Subcutaneous abdominal adipose tissue (tissue), 5 donors: ENCODE measurements at regions not wholly inside any gene's neighbourhood (a gene's known extent, or its start where the extent isn't known, plus 50 kb on each side); places are given as distances from the start of the nearest gene placed in this dataset.

Source experiments
- H3K27ac ChIP-seq: one replicate; pipeline ENCODE4 v1.7.0; 2013; ENCODE audit warnings: low read depth, mild to moderate bottlenecking, inconsistent platforms, low read length, moderate library complexity
- H3K27me3 ChIP-seq, 5 donors: one replicate each; pipeline ENCODE4 v1.7.0; 2013; ENCODE audit warnings: low read length in 5 of 5, inconsistent platforms in 1 of 5; ENCODE audit not compliant: control insufficient read depth in 5 of 5, insufficient read depth in 4 of 5
- H3K36me3 ChIP-seq, 5 donors: one replicate each; pipeline ENCODE4 v1.7.0; 2013; ENCODE audit warnings: low read length in 5 of 5; ENCODE audit not compliant: control insufficient read depth in 5 of 5, insufficient read depth in 5 of 5
- H3K4me1 ChIP-seq, 5 donors: one replicate each; pipeline ENCODE4 v1.7.0; 2013; ENCODE audit warnings: low read length in 5 of 5, mild to moderate bottlenecking in 3 of 5, moderate library complexity in 1 of 5; ENCODE audit not compliant: control insufficient read depth in 5 of 5, insufficient read depth in 5 of 5
- H3K4me3 ChIP-seq, 5 donors: one replicate each; pipeline ENCODE4 v1.7.0; 2013; ENCODE audit warnings: low read length in 5 of 5, low read depth in 1 of 5
- H3K9ac ChIP-seq, 5 donors: one replicate each; pipeline ENCODE4 v1.7.0; 2013; ENCODE audit warnings: low read length in 5 of 5, mild to moderate bottlenecking in 4 of 5, moderate library complexity in 3 of 5
- H3K9me3 ChIP-seq, 5 donors: one replicate each; pipeline ENCODE4 v1.7.0; 2013; ENCODE audit warnings: low read length in 5 of 5; ENCODE audit not compliant: control insufficient read depth in 5 of 5
- donor health status: healthy.
- donor health status: healthy.
- donor health status: healthy.
- donor health status: healthy.
- donor health status: healthy.

DNA sequence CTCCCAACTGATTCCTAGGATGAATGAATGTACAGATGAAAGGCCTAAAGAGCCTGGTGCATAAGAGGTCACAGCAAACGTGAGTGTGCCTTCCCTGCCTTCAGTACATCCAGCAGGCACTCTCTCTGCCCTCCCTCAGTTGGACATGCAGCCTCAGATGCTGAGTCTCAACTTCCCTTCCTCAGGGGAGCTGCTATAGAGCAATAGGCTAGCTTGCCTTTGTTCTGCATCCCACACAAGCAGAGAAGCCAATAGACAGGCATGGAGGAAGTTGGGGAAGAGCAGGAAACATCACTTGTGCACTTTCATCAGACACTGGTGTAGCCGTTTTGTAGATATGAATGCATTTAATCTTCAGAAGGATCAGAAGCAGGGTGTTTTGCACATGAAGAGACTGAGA is 147.5 kb upstream of the THBS1 start:
- Histone ChIP-seq H3K9me3 (no peaks in the 10 kb centered on the region), H3K27ac (no peak overlapping the region), H3K9ac (no peak overlapping the region), H3K36me3 (no peaks in the 10 kb centered on the region), H3K4me3 (no peak overlapping the region), H3K4me1 (peaks cover 0 to 20% (median 2%) of the 10 kb centered on the region in 5 donors), H3K27me3 (no peaks in the 10 kb centered on the region)

- no peaks in the 10 kb centered on the region for H3K36me3 ChIP-seq
These were observed 146.7 kb upstream of the THBS1 start for GRCh38 chr15:39434163-39434562.

DNA sequence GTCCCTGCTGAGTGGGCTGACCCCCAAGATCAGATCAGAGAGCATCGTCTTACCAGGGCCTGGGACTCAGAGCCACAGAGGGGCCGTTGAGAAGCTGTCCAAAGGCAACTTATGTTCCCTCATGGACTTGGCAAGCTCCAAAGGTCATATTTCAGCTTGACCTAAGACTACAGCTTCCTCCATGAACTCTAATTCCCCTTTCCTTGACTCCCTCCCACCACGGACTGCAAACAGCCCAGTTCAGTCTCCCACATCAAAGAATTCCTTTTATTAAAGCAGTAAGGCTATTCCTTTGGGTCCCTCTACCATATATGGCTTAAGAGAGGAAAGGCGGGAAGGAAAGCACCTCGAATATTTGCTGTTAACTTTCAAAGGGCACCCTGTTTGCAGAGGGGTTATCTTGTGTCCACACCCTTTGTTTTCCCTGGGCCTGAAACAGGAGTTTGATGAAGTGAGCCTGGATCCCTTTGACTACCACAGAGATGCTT is 146.1 kb upstream of the THBS1 start:
- Histone ChIP-seq H3K4me3 (no peak overlapping the region), H3K9me3 (no peaks in the 10 kb centered on the region), H3K27ac (no peak overlapping the region), H3K4me1 (peaks cover 0 to 28% (median 2%) of the 10 kb centered on the region in 5 donors), H3K27me3 (no peaks in the 10 kb centered on the region), H3K36me3 (no peaks in the 10 kb centered on the region), H3K9ac (no peak overlapping the region)

More at GRCh38 chr15:39434163-39434562, 146.7 kb upstream of the THBS1 start:
- peaks cover 0 to 28% (median 2%) of the 10 kb centered on the region in 5 donors for H3K4me1 ChIP-seq
- H3K27me3 ChIP-seq = no peaks in the 10 kb centered on the region
- no peak overlapping the region for H3K27ac ChIP-seq
- H3K9ac ChIP-seq = no peak overlapping the region
- no peaks in the 10 kb centered on the region for H3K9me3 ChIP-seq
- H3K4me3 ChIP-seq = no peak overlapping the region

DNA sequence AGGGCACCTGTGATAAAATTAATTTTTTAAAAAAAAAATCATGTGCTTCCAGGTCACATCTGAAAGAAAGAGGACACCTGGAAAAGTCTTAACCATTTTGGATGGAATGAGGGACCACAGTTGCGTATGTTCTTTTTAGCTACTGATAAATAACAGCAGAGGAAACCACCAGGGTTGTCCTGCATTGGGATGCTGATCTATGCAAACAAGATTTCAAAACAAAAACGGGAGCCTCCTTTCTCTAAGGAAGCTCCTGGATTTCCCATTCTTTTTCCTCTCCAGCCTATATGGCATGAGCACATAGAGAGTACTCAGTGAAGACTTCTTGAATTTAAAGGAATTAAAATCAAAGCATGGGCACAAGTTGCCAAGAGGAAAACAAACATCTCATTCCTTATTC is 145.6 kb upstream of the THBS1 start:
- Histone ChIP-seq H3K27ac (no peak overlapping the region), H3K4me3 (no peak overlapping the region), H3K9ac (no peak overlapping the region), H3K4me1 (peaks cover 0 to 28% (median 2%) of the 10 kb centered on the region in 5 donors), H3K36me3 (no peaks in the 10 kb centered on the region), H3K9me3 (no peaks in the 10 kb centered on the region), H3K27me3 (no peaks in the 10 kb centered on the region)

DNA sequence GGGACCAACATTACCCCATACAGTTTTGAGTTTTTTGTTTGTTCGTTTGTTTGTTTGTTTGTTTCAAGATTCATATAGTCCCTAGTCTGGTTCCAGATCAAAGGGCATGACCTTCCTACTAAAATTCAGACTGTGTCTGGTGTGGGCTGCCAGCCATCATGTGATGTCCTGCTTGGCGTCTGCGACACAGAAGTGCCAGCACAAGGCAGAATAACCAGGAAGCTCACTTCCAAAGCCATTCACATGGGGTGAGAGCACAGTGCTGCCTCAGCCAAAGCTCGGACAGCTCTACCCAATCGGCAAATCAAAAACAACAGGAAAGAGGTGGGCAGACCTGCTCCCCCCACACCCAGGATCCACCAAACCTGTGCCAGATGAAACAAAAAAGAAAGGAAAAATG is 142.6 kb upstream of the THBS1 start:
- H3K9me3 ChIP-seq = no peaks in the 10 kb centered on the region
- no peak overlapping the region for H3K4me3 ChIP-seq
- no peak overlapping the region for H3K27ac ChIP-seq
- H3K27me3 ChIP-seq = no peaks in the 10 kb centered on the region
- H3K36me3 ChIP-seq = no peaks in the 10 kb centered on the region
- H3K4me1 ChIP-seq = peaks cover 0 to 21% (median 1%) of the 10 kb centered on the region in 5 donors
- H3K9ac ChIP-seq = no peak overlapping the region

DNA sequence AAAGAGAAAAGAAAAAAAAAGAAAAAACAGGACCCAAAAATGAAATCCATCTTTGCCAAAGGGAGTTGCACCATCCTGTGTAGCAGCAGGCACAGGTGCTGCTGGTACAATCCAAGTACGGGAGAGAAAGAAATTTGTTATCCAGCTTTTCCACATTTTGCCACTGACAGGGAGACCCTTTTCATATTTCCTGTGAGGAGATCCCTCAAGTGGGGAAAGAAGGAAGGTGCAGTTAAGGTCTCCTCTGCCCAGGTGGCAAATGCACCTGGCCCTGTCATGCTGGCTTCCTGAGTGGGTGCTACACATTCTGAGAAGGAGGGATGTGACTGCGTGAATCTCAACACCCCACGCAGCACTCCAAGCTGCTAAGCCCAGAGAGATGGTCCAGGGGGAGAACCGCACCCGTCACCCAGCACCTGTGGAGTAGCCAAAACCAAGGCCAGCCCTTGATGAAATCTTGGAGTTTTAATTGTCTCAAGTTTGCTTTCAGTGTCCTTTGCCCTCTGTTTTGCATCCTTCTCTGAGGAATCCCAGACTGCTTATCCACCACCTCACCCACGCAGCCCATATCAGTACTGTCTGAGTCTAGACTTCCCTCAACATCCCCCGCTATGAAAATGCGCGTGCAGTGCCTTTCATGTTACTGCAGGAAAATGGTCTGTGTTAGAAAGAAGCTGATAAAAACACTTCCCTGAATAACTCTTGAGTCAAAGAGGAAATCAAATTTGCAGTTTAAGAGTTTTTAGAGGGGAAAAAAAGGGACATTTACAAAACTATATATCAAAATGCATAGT is 141.9 kb upstream of the THBS1 start:
- Histone ChIP-seq H3K27me3 (no peaks in the 10 kb centered on the region), H3K36me3 (no peaks in the 10 kb centered on the region), H3K27ac (no peak overlapping the region), H3K9me3 (no peaks in the 10 kb centered on the region), H3K4me1 (peaks cover 0 to 16% (median 0%) of the 10 kb centered on the region in 5 donors), H3K9ac (no peak overlapping the region), H3K4me3 (no peak overlapping the region)

DNA sequence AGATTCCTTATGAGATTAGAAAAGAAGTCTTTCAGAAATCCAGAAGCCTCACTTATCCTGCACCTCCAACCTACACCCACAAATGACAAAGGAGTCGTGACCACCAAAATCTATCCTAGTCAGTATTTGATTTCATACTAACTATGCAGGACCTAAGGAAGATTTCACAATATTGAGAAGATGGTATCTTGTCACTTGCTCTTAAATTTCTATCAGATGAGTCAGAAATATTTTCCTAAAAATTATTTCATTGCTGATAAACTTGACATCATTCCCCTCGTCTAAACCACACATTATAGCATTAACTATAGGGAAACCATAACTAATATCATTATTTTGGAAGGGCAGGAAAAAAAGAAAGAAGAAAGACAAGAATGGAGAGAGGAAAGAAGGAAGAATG is 138.0 kb upstream of the THBS1 start:
- Histone ChIP-seq H3K9ac (no peak overlapping the region), H3K36me3 (no peaks in the 10 kb centered on the region), H3K4me3 (no peak overlapping the region), H3K27ac (no peak overlapping the region), H3K27me3 (no peaks in the 10 kb centered on the region), H3K9me3 (no peaks in the 10 kb centered on the region), H3K4me1 (peaks cover 0 to 7% (median 0%) of the 10 kb centered on the region in 5 donors)

GRCh38 chr15:39443659-39444219 is 137.1 kb upstream of the THBS1 start:
- Histone ChIP-seq H3K27ac (no peak overlapping the region), H3K27me3 (no peaks in the 10 kb centered on the region)

DNA sequence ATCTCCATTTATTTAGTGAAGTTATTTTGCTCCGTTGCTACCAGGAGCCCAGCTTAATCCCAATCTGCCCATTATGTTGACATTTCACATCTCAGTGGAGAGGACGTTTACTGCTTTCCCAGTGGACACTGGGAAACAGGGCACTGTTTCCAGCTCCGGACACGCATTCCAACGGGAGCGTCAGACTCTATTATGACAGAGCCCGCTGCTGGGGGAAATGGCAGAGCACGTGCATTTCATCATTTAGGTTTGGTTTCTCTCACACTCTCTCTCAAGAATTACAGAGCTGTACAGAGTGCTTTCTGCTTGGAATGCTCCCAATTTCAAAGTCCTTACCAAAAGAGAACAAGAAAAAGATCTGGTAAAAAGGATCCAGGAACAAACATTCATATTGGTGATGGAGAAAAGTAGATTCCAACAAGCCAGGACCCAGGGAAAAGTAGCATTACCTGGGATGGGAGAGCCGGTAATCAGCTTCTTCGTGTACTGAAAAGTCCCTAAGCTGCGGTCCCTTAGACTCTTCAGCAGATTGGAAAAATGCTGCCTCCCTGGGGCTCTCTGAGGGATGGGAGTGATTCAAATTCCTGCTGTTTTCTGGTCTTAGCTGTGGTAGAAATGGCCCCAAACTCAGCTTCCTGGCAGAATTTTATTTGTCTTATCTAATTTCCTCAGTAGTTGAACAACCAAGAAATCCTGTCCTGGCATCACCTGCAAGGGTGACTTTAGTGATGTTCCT is 136.0 kb upstream of the THBS1 start:
- H3K4me3 ChIP-seq = no peak overlapping the region
- H3K4me1 ChIP-seq = no peaks in the 10 kb centered on the region
- no peak overlapping the region for H3K9ac ChIP-seq
- H3K27me3 ChIP-seq = no peaks in the 10 kb centered on the region
- H3K27ac ChIP-seq = no peak overlapping the region
- H3K9me3 ChIP-seq = no peaks in the 10 kb centered on the region
- no peaks in the 10 kb centered on the region for H3K36me3 ChIP-seq

More at GRCh38 chr15:39443659-39444219, 137.1 kb upstream of the THBS1 start:
- Histone ChIP-seq H3K36me3 (no peaks in the 10 kb centered on the region), H3K9ac (no peak overlapping the region), H3K4me1 (peaks cover 0 to 4% (median 0%) of the 10 kb centered on the region in 5 donors), H3K9me3 (no peaks in the 10 kb centered on the region), H3K4me3 (no peak overlapping the region)

DNA sequence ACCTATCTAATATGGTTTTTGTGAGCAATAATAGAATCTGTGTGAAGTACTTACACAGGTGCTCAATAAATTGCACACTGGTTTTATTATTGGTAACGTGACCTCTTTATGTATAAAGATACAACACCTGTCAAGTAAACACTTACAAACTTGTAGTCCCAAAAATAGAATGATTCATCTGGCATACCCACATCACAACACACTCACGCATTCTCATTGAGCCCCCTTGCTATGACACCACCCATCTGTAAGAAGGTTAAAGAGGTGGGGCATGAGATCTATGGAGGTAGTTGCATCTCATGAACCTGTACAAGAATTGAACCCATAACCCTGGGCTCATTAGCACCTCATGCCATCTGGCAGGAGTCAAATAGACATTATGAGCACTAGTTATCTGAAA is 134.9 kb upstream of the THBS1 start:
- no peak overlapping the region for H3K9ac ChIP-seq
- H3K27ac ChIP-seq = no peak overlapping the region
- no peak overlapping the region for H3K4me3 ChIP-seq
- H3K27me3 ChIP-seq = no peaks in the 10 kb centered on the region
- no peaks in the 10 kb centered on the region for H3K36me3 ChIP-seq
- H3K4me1 ChIP-seq = no peaks in the 10 kb centered on the region
- no peaks in the 10 kb centered on the region for H3K9me3 ChIP-seq
